ENCODE measurements at regions not wholly inside any gene's neighbourhood (a gene's known extent, or its start where the extent isn't known, plus 50 kb on each side); places are given as distances from the start of the nearest gene placed in this dataset.

- Histone ChIP-seq H3K27ac (ENCODE audit: low read depth, low read length, poor library complexity, severe bottlenecking) (no peak overlapping the region), H3K36me3 (ENCODE audit: insufficient read depth, low read length, poor library complexity, severe bottlenecking) (no peaks in the 10 kb centered on the region), H3K4me3 (ENCODE audit: low read depth, low read length, poor library complexity, severe bottlenecking) (no peak overlapping the region), H3K4me1 (ENCODE audit: insufficient read depth, low read length, poor library complexity, severe bottlenecking) (no peaks in the 10 kb centered on the region), H3K27me3 (replicated peaks; ENCODE audit: insufficient read depth, low read depth, low read length, poor library complexity) (no peaks in the 10 kb centered on the region), H3K9me3 (ENCODE audit: low read depth, low read length, poor library complexity, severe bottlenecking) (no peaks in the 10 kb centered on the region)
- peak; percentile 51 for DNase-seq (ENCODE audit: low spot score)
- no TSS peak for BruUV-seq (replicated peaks)
- intact Hi-C loops (cut with micrococcal nuclease; ENCODE audit: unreplicated experiment): loop anchor here (10.0 kb wide), 1 partner anchor 45 kb away; no protein-coding TSS in a partner anchor
- TF ChIP-seq, protein P1, sequence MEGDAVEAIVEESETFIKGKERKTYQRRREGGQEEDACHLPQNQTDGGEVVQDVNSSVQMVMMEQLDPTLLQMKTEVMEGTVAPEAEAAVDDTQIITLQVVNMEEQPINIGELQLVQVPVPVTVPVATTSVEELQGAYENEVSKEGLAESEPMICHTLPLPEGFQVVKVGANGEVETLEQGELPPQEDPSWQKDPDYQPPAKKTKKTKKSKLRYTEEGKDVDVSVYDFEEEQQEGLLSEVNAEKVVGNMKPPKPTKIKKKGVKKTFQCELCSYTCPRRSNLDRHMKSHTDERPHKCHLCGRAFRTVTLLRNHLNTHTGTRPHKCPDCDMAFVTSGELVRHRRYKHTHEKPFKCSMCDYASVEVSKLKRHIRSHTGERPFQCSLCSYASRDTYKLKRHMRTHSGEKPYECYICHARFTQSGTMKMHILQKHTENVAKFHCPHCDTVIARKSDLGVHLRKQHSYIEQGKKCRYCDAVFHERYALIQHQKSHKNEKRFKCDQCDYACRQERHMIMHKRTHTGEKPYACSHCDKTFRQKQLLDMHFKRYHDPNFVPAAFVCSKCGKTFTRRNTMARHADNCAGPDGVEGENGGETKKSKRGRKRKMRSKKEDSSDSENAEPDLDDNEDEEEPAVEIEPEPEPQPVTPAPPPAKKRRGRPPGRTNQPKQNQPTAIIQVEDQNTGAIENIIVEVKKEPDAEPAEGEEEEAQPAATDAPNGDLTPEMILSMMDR (conservative IDR thresholded peaks at IDR 0.05; ENCODE audit: low read depth, low read length): peak; percentile 20; the same call in 1 of the 2 replicates
- TF ChIP-seq EZH2 (IDR thresholded peaks at IDR 0.05; ENCODE audit: borderline replicate concordance, low read depth, low read length, poor library complexity, severe bottlenecking): no peak
- ChIA-PET POLR2A (ENCODE audit: low non-redundant PET) (no interaction called here), CTCF (no interaction called here)
These were observed 56.9 kb upstream of the ALDH1A1 start for GRCh38 chr9:73009649-73010288.

- Histone ChIP-seq H3K36me3 (ENCODE audit: insufficient read depth, low read length, poor library complexity, severe bottlenecking) (no peaks in the 10 kb centered on the region), H3K4me3 (ENCODE audit: low read depth, low read length, poor library complexity, severe bottlenecking) (no peak overlapping the region), H3K27ac (ENCODE audit: low read depth, low read length, poor library complexity, severe bottlenecking) (no peak overlapping the region), H3K9me3 (ENCODE audit: low read depth, low read length, poor library complexity, severe bottlenecking) (no peaks in the 10 kb centered on the region), H3K4me1 (ENCODE audit: insufficient read depth, low read length, poor library complexity, severe bottlenecking) (no peaks in the 10 kb centered on the region), H3K27me3 (replicated peaks; ENCODE audit: insufficient read depth, low read depth, low read length, poor library complexity) (no peaks in the 10 kb centered on the region)
- DNase-seq (ENCODE audit: low spot score): no peak
- TF ChIP-seq EZH2 (IDR thresholded peaks at IDR 0.05; ENCODE audit: borderline replicate concordance, low read depth, low read length, poor library complexity, severe bottlenecking): no peak
- TF ChIP-seq, protein P1 (conservative IDR thresholded peaks at IDR 0.05; ENCODE audit: low read depth, low read length): no peak
- CTCF ChIA-PET: no interaction called here
- BruUV-seq (replicated peaks): no TSS peak
- intact Hi-C loops (cut with micrococcal nuclease; ENCODE audit: unreplicated experiment): no loop called here
- POLR2A ChIA-PET (ENCODE audit: low non-redundant PET): no interaction called here
These were observed 55.3 kb upstream of the ALDH1A1 start for GRCh38 chr9:73007966-73008672.

DNA sequence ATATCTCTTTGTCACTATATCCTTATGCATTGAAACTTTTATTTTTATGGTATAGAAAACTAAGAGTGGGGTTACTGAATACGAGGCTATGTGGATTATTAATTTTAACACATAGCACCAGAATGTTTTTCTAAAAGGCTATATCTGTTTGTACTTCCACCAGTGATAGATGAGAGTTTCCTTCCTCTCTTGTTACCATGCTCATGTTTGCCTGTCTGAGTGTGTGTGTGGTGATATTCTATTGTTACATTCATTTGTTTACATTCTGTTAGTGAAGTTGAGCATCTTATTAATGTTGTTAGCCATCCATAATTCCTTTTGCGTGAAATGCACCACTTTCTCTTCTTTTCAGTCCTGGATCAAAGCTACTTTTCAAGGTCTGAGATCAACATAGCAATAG is 54.1 kb upstream of the ALDH1A1 start:
- Histone ChIP-seq H3K27me3 (replicated peaks; ENCODE audit: insufficient read depth, low read depth, low read length, poor library complexity) (no peaks in the 10 kb centered on the region), H3K4me1 (ENCODE audit: insufficient read depth, low read length, poor library complexity, severe bottlenecking) (no peaks in the 10 kb centered on the region), H3K9me3 (ENCODE audit: low read depth, low read length, poor library complexity, severe bottlenecking) (no peaks in the 10 kb centered on the region), H3K27ac (ENCODE audit: low read depth, low read length, poor library complexity, severe bottlenecking) (no peak overlapping the region), H3K36me3 (ENCODE audit: insufficient read depth, low read length, poor library complexity, severe bottlenecking) (no peaks in the 10 kb centered on the region), H3K4me3 (ENCODE audit: low read depth, low read length, poor library complexity, severe bottlenecking) (no peak overlapping the region)
- ChIA-PET CTCF (no interaction called here), POLR2A (ENCODE audit: low non-redundant PET) (no interaction called here)
- TF ChIP-seq EZH2 (IDR thresholded peaks at IDR 0.05; ENCODE audit: borderline replicate concordance, low read depth, low read length, poor library complexity, severe bottlenecking): no peak
- TF ChIP-seq, protein P1 (conservative IDR thresholded peaks at IDR 0.05; ENCODE audit: low read depth, low read length): no peak
- intact Hi-C loops (cut with micrococcal nuclease; ENCODE audit: unreplicated experiment): no loop called here
- no TSS peak for BruUV-seq (replicated peaks)
- DNase-seq (ENCODE audit: low spot score): no peak
